HG02884 (cell line): ENCODE measurements at regions not wholly inside any gene's neighbourhood (a gene's known extent, or its start where the extent isn't known, plus 50 kb on each side); places are given as distances from the start of the nearest gene placed in this dataset.

ENCODE experiments used
- ATAC-seq: cut with Tn5 transposase; IDR thresholded peaks from one replicate; pipeline ENCODE4 v1.9.1; 2021; ENCODE audit warnings: mild to moderate bottlenecking, moderate library complexity; ENCODE audit not compliant: unreplicated experiment

GRCh38 chr13:62358646-62358932 is 942.9 kb upstream of the PCDH20 start:
- no peak for ATAC-seq

GRCh38 chr13:62357887-62358645 is 942.4 kb upstream of the PCDH20 start:
- ATAC-seq: no peak

- no peak for ATAC-seq
Measured at GRCh38 chr13:62356977-62357376, 941.3 kb upstream of the PCDH20 start.

- no peak for ATAC-seq
Measured at GRCh38 chr13:62337109-62337880, 921.6 kb upstream of the PCDH20 start.

GRCh38 chr13:62336507-62336906 is 920.9 kb upstream of the PCDH20 start:
- no peak for ATAC-seq

- no peak for ATAC-seq
Measured at GRCh38 chr13:62333466-62333865, 917.8 kb upstream of the PCDH20 start.

- ATAC-seq: no peak
Measured at GRCh38 chr13:62331384-62331783, 915.7 kb upstream of the PCDH20 start.

GRCh38 chr13:62327367-62327766 is 911.7 kb upstream of the PCDH20 start:
- no peak for ATAC-seq

- no peak for ATAC-seq
Measured at GRCh38 chr13:62324842-62325241, 909.2 kb upstream of the PCDH20 start.

GRCh38 chr13:62321895-62322294 is 906.2 kb upstream of the PCDH20 start:
- no peak for ATAC-seq

- ATAC-seq: no peak
Measured at GRCh38 chr13:62321139-62321538, 905.5 kb upstream of the PCDH20 start.

GRCh38 chr13:62320129-62321108 is 904.8 kb upstream of the PCDH20 start:
- ATAC-seq: no peak

GRCh38 chr13:62309904-62310303 is 894.3 kb upstream of the PCDH20 start:
- ATAC-seq: no peak

- peak; percentile 85 for ATAC-seq
Measured at GRCh38 chr13:62305756-62306155, 890.1 kb upstream of the PCDH20 start.

GRCh38 chr13:62302341-62302740 is 886.7 kb upstream of the PCDH20 start:
- ATAC-seq: no peak

GRCh38 chr13:62299988-62300387 is 884.3 kb upstream of the PCDH20 start:
- no peak for ATAC-seq

GRCh38 chr13:62296812-62297211 is 881.2 kb upstream of the PCDH20 start:
- no peak for ATAC-seq

- ATAC-seq: no peak
Measured at GRCh38 chr13:62294244-62294643, 878.6 kb upstream of the PCDH20 start.

GRCh38 chr13:62292714-62293480 is 877.2 kb upstream of the PCDH20 start:
- ATAC-seq: no peak

GRCh38 chr13:62290542-62290941 is 874.9 kb upstream of the PCDH20 start:
- no peak for ATAC-seq

GRCh38 chr13:62287764-62288163 is 872.1 kb upstream of the PCDH20 start:
- no peak for ATAC-seq
